T-helper 2 cell (primary cell): ENCODE measurements at regions not wholly inside any gene's neighbourhood (a gene's known extent, or its start where the extent isn't known, plus 50 kb on each side); places are given as distances from the start of the nearest gene placed in this dataset.

ENCODE experiments used
- DNase-seq, 5 experiments: peaks; one replicate each; pipeline versions ENCODE4 v3.0.0 to v3.0.0-alpha.2; 2012 to 2022

DNA sequence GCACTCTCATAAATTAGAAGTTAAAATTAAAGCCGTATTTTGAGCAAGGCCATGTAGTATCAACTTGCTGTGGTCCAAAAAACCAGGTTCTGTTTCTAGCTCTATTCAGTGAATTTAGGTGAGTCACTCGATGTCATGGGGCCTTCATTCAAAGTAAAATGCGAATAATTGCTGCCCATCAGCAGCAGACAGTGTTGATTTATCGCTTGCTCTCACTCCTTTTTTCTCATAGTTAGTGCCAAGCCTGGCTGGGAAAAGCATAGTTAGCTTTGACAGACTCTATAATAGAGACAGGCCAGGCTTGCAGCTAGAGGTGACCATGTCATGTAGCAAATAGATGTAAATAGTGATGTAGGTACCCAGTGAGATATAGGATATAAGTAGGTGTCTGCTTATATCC, 136.0 kb downstream of the EDN1 start:
- DNase-seq = no peak

DNA sequence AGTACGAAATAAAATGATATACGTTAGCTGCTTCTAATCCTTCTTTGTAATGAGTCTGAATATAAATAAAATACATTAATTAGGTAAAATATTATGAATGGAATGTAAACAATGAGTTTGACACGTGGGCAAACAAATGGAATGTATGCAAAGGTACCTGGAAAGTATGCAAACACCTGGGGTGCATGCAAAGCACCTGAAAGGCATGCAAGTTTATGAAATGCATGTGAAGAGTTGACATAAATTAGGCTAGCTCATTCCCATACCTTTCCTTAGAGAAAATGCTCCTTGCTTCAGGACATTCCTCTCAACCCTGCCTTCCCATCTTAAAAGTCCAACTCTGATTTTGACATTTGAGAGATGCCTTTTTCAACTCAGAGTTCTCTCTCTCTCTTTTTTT, 140.9 kb downstream of the EDN1 start:
- DNase-seq = no peak

DNA sequence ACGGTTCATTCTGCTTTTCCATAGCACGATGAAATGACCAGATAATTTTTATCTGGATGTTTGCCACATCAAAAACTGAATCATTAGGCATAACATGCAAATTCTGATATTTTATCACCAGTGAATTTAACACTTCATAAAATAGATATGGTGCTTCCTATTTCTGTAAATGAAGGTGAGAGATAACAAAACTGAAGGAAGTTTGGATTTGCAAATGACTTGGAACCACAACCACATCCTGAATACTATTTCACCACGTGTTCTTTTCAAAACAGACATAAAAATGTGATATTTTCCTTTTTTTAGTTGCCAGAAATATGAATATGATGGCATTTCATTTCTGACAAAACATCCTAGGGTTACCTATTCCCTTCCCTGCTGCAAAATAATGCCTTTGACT, 146.1 kb downstream of the EDN1 start:
- DNase-seq = peak in 1 of 5 experiments; percentile 32

DNA sequence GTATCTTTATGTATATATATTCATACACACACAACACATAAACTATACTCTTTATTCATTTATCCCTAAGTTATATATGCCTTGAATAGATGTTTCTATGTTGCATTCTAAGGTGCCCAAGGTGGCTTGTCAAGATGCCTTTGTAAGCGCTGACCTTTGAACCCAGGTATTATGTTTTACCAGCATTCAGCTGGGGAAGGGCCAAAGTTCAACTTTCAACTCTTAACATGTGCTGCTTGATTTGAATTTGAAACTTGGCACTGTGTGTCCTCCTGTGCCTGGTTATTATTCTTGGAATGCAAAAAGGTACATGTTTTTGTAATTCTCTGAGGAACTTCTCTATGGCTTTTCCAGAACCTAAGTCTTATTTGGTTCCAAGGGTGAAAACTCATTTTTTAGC, 146.5 kb downstream of the EDN1 start:
- DNase-seq = no peak

DNA sequence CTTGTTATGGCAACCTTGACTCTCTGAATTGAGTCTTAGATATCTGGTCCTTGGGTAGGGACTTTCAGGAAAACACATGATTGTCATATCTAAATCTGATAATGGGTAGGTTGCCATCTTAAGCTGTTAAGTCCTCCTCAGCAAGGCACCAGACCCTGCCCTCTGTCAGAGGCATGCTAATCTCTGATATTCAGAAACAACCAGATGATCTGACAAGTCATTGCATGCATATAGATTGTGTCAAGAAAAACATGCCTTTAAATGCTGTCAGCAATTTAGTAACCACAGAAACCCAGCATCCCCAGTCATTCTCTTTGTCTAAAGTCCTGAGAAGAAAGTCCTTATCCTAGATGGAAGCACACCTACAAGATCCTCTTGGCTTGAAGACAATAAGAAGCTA, 149.1 kb downstream of the EDN1 start:
- DNase-seq = no peak

DNA sequence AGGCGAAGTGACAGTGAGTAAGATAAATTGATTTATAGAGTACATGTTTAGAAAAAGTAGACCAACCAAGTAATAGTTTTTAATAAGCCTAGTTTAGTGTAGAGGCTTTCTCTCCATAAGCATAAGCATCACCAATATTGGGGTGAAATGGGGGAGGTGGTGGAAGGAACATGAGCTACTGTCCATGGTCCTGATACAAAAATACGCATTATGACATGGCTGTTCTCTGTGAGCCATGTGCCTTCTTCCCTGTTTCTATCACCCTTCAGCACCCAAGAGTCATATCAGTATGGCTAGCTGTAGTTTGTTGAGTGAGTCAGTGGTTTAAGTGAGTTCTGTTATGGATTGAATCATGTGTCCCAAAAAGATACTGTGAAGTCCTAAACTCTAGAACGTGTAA, 150.8 kb downstream of the EDN1 start:
- DNase-seq = peak in 1 of 5 experiments; percentile 7

DNA sequence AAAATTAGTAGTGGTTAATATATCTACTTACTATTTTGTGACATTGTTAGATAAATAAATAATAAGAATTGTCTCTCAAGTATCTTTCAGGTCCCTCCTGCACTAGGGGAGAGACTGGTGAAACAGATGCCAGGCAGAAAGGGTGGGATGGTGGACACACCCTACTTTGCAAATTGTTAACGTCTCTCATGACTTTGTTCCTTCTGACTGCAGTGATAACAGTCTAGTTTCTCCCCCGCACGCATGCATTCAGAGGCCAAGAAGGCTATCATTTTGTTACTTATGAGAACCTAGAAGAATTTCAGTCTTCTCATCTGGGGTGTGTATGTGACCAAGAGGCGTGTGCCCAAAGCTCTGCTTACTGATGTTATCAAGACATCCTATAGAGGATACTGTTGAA, 152.3 kb downstream of the EDN1 start:
- peak in 1 of 5 experiments; percentile 42 for DNase-seq

DNA sequence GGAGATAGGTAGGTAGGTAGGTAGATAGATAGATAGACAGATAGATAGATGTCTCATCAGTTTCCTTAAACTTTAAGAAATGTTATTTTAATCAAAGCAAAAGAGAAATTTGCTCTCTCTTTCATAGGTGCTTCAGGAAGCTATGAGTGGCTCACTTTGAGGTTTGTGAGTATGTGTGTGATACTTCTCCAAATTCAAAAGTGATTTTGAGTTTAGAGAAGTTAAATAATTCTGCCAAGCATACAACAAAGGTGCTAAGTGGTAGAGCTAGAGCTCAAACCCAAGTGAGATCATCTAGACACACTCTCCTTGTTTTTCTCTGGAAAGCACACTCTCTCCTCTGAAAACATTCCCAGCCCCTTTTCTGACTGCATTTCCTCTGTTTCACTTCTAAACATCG, 156.2 kb downstream of the EDN1 start:
- DNase-seq = no peak

DNA sequence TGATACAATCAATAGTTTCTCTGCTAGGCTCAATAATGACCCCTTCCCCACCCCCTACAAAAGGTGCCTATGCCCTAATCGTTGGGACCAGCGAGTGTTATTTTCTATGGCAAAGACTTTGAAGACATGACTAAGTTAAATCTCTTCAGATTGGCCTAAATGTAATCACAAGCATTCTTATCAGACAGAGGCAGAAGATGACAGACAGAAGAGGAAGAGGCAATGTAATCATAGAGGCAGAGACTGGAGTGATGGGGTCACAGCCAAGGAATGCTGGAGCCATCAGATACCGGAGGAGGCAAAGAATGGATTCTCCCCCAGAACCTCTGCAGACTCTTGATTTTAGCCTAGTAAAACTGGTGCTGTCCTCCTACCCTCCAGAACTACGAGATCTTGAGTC, 159.3 kb downstream of the EDN1 start:
- no peak for DNase-seq

DNA sequence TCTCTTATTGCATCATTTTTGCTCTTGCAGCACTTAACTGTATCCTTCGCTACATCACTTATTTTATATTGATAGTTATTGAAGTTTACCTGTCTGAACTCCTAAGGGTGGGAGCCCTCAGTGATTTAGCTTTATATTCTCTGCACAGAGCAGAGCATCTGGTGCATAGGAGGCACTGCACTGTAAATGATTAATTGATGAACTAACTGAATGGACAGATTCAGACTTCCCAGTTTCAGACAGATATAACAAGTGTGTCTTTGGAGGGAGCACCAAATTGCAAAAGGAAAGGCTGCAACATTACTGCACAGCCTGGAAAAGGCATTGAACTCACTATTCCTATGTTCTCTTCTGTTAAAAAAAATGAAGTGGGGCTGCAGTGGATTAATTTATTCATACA, 160.3 kb downstream of the EDN1 start:
- DNase-seq = no peak

DNA sequence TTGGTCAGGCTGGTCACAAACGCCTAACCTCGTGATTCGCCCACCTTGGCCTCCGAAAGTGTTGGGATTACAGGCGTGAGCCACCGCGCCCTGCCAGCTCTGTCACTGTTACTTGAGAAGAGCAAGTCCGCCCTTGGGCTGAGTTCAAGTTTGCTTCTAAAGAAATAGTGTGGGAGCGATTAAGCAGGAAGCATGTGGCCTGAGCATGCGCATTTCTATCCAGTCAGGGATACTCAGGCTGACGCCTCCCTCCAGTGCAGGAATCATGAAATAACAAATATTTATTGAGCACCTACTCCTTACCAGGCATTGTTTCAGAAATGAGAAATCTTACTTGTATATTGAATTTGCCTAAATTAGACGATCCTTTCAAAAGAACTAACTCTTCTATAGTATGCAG, 166.2 kb downstream of the EDN1 start:
- no peak for DNase-seq

DNA sequence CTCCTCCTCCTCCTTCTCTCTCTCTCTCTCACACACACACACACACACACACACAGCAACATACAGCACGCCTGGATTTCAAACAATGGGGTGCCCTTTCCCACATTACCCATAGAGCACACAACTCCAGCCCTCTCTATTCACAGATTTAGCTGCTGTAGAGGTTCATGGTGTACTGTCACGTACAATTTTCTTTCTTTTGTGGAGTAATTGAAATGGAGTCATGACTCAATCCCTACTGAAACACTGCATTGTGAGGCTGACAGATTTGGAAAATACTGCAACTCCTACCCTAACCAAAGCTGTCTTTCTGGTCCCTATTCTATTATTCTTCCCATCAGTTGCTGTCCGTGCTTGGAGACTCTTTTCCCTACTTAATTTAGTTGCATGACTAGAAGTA, 166.9 kb downstream of the EDN1 start:
- no peak for DNase-seq

DNA sequence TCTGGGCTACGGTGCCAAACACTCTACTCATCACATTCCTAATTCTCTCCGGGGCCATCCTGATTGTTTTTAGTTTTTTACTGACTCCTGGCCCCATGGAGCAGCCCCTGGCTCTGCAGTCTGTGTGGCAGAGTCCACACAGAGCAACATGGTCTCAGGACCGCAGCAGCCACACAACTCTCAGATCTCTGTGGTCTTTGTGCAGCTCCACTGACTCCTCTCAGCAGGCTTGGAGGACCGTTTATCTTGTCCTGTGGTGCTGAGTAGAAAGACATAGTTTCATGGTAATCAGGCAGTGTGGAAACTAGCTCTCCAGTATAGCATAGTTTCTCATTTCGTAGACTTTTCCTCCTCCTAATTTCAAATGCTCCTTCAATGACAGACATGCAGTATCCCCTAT, 168.4 kb downstream of the EDN1 start:
- no peak for DNase-seq

DNA sequence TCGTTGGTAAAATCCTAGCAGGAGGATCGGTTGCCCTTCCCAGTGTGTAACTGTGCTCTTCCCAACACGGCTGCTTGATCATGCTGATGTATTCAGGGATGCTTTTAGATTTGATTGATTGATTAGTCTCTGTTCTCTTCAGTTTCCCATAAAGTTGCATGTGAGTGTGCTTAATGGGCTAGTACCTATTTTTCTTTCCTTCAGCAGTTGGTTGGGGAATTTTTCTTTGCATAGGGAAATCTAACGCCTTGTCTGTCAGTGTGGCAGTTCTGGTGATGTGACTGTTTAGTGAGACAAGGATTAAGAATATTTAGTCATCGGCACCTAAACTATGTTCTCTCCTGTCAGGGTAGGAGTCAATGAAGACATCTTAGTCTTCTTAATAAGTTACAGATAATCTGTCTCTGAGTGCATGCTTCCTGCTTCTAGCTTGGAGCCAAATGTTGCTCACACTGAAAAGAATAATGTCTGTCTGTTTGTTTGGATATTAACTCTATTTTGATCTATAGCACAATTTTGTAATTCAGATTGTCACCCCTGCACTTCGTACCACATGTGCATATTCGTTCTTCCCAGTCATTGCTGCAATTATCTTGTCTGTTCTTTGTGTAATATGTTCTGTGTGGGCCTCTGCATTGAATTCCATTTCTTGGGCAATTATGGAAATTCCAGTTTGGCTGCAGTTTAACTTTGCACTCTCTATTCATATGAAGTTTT, 169.9 kb downstream of the EDN1 start:
- DNase-seq = no peak

DNA sequence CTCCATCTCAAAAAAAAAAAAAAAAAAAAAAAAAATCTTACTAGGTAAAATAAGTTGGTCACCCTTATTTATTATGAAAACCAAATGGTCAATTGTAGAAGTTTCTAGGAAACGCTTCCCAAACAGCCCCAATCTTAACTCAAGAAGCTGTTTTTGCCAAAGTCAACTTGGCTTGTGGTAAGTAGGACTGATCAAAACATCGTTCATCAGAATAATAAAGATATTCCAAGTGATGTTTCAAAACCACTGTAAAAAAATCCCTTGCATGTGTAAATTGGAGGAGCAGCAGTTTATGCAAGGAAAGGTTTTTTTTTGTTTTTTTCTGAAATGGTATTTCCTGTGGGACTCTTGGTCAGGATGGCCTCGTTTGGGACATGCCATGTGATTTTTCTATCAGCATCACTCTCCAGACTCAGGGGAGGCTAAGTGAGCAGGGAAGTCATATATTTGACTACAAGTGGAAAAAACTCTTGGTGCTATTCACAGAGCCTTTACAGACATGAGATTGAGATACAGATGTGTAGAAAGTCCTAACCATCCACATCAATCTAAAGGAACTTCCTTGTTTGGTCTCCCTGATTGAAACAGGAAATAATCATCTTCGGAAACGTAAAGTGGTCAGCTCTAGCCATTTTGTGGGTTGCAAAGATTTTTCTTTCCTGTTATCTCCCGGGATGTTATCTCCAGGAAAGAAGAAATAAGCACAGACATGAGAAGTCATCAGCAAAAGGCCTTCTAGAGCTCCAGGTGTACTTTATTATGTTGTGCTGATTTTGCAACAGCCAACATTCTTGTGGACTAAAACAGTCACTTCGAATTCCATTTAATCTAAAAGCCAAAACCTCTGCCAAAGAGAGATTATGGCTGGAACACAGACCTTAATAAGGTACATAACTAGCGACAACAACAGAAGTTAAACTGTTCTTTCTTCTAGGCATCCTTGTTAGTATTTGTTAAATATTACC, 177.8 kb downstream of the EDN1 start:
- DNase-seq = no peak

DNA sequence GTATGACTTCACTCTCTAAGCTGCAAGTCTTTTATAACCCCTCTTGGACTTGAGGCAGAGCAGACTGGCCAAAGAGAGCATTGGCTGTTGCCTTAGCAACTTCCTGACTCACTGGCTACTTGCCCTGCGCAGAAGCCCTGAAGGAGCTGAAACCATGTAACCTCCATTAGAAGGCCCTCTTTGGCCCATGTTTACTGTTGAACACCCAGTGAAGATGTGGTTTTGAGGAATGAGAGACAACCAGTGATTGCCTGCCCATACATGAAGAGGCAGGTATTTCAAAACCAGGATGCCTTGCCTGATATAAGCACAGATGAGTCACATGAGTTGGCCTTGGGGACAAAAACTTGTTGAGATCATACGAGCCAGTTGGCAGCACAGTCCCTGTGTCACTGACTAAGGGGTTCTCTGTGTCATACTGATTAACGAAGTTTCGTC, 182.5 kb downstream of the EDN1 start:
- no peak for DNase-seq

DNA sequence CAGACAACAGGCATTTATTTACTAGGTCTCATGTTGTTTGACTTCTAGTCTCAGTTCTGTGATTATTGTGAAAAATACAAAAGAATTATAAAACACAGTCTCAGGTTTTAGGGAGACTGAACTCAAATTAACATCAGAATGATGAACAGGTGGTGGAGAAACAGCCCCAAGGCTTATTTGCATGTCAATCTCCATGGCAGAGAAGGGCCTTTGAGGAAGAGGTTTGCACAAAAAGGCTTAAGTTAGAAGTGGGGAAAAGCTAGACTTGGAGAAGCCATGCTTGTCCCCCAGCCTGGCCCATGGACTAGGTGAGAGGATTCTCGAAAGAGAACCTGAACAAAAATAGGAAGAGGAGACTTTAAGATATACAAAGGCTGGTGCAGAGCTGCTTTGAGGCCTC, 183.3 kb downstream of the EDN1 start:
- DNase-seq = no peak

DNA sequence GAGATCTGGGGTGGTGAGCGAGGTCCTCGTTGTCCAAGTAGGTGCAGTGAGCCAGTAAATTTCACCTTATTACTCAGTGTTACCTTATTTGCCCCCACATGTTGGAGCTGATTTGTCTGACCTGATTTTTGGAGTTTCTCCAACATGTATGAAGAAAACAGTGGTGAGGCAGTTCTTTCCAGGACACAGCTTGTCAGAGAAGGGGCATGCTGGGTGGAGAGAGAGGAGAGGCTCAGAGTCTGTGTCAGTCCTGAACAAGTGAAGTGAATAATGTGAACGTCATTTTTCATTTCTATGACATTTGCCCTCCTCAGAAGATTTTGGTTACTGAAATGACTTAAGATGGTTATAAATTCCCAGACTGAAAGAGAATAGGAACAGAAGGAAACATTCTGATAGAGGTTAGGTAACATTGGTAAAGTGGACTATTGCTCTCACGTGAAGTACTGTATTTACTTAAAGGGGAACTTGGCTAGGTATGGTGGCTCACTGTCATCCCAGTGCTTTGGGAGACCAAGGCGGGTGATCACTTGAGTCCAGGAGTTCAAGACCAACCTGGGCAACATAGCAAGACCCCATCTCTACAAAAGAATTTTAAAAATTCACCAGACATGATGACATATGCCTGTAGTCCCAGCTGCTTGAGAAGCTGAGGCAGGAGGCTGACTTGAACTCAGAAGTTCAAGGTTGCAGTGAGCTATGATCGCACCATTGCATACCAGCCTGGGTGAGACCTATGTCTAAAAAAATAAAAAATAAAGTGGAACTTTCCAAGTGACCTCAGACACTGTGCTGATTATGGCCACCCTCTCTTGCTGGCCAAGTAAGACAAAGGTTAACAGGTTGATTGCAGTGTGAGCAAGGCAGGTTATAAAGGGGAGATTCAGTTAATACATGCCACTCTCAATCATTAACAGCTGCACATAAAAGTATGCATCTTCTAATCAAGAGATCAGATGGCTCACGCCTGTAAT, 184.3 kb downstream of the EDN1 start:
- DNase-seq = no peak

DNA sequence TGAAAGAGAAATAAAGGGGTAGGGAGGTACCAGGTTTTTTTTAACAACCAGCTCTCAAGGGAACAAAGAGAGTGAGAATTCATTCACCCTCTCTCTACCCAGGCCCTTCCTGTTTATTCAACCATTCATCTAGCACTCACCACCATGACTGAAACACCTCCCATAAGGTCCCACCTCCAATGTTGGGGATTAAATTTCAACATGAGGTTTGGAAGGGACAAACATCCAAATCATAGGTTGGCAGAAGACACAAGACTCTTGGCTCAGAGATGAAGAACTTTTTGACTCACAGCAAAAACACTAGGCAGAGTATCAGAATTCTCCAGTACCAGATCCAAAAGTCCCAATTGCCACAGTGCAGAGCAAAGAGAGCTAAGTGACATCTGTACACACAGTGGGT, 186.3 kb downstream of the EDN1 start:
- DNase-seq = no peak

DNA sequence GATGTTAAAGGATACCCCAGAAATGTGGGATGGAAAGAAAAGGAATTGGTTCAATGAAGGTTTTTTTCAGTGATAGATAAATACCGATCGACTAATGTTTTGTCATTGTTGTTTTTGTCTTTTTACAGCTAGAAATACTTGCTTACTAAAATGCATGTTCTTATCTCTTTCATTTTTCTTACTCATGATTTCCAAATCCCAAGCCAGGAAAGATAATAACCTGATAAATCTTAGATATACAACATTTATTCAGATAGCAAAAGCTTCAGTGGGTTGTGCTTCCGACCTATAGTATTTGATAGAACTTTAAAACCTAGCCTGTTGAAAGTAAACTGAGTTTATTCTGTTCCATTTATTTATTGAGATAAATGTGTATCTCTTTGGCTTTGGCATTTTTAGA, 187.5 kb downstream of the EDN1 start:
- DNase-seq = no peak

DNA sequence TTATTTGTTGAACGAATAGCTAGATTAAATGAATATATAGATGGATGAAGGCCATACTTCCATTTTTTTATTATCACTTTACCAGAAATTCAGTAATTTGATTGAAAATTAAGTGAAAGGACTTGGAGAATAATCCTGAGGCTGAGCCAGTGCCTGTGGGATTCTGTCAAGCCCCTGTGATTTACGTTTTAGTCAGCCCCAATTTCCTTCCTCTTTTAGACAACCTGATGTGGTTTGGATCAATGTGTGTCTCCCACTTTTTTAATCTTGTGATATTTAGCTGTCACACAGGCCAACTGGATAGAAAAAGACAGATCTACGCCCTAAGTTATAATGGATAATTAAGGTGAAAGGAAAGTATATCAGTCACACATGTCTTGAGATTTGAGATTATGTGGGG, 188.8 kb downstream of the EDN1 start:
- DNase-seq = no peak

DNA sequence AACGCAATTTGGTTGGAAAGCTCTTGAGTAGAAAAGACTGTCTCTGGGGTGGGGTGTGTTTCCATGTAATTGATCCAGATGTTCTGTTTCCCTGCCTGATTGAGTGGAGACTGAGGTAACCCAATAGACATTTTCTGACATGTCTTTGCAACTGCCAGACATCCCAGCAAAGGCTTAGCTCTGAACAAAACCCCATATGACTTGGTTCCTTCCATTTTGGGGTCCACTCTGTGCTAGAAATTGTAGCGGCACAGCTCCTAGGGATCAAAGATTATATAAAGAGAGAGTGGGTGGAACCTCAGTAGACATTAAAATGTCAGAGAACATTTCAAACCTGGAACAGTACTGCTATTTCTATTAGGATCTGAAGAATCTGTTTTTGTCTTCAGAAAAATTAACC, 189.3 kb downstream of the EDN1 start:
- DNase-seq = no peak

DNA sequence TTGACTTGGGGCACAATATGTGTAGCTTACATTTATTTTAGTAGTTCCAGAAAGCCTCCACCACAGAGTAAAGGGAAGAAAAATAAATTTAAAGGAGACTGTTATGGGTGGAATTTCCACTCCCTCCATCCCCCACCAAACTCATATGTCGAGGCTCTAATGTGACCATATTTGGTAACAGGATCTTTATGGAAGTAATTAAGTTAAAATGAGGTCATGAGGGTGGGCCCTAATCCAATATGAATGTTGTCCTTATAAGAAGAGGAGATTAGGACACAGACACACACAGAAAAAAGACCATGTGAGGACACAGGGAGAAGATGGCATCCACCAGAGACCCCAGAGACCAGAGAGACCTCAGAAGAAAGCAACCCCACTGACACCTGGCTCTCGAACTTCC, 189.7 kb downstream of the EDN1 start:
- DNase-seq = no peak
